ENCODE measurements at regions not wholly inside any gene's neighbourhood (a gene's known extent, or its start where the extent isn't known, plus 50 kb on each side); places are given as distances from the start of the nearest gene placed in this dataset.
A peak's percentile ranks its signal among the peaks of the same experiment; 100 is the strongest.

DNA sequence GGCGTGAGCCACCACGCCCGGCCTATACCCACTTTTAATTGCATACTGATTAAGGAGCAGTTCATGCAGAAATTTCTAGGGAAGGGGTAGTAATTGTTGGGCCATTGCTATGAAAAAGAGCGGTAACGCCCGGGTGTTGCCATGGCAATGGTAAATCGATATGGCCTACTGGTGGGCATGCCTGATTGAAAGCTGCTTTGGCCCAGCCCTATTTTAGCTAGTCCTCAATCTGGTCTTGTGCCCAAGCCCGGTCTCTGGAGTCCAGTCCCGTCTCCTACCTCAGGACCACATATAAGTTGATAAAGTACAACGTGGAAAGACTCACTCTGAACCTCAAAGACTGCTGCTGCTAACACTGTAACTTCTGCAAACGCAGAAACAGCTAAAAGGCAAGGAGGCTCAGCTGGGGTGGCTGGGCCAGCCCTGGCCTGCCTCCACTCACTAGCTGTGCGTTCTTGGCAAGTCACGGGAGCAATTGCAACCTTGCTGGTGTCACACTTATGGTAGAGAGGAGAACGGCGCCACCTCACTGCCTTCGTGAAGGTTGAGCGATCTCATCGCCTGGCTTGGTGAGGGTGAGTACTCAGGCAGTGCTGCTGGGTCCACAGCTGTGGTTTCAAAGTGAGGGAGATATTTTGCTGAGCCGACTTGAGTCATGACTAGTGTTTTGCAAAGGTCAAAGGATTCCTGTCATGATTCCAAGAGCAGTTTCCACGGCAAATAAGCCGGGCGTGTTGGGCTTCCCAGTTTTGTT is 57.0 kb upstream of the GRPEL1 start:
- intact Hi-C loops (cut with micrococcal nuclease) = no loop called here
- H3K36me3 ChIP-seq (ENCODE audit: control insufficient read depth in 1 of 2, insufficient read depth in 2 of 2, low read length in 2 of 2) = no peaks in the 10 kb centered on the region
- no peaks in the 10 kb centered on the region for H3K9me2 ChIP-seq (ENCODE audit: insufficient read depth)
- DNase-seq (ENCODE audit: low read depth, low spot score) = no peak
- peaks cover 2 to 6% of the 10 kb centered on the region in 2 experiments; a peak in 2 of 4 replicates for H3K4me1 ChIP-seq (ENCODE audit: control insufficient read depth in 1 of 2, insufficient read depth in 2 of 2, low read length in 2 of 2)
- no peaks in the 10 kb centered on the region for H4K20me1 ChIP-seq (ENCODE audit: insufficient read depth)
- RAD21 ChIA-PET (ENCODE audit: low non-redundant PET in 1 of 2, low total read pairs in 2 of 2, uncharacterized antibody in 2 of 2, unreplicated experiment in 2 of 2) = no interaction called here
- no peaks in the 10 kb centered on the region for H3K79me2 ChIP-seq (ENCODE audit: insufficient read depth, low read length)
- BruUV-seq (replicated peaks) = no TSS peak
- CTCF ChIA-PET = no interaction called here
- no peak overlapping the region for H3K4me3 ChIP-seq (replicated peaks in 1 of 2; ENCODE audit: low read depth in 1 of 2, low read length in 2 of 2)
- no peak overlapping the region for H3K4me2 ChIP-seq (ENCODE audit: low read length)
- H3K27me3 ChIP-seq (ENCODE audit: insufficient read depth, low read length) = no peaks in the 10 kb centered on the region
- no peak overlapping the region for H2AFZ ChIP-seq (ENCODE audit: low read depth, low read length, poor library complexity, severe bottlenecking)
- TF ChIP-seq CEBPB (IDR thresholded peaks at IDR 0.05; ENCODE audit: low read depth) = no peak
- TF ChIP-seq, protein P1, sequence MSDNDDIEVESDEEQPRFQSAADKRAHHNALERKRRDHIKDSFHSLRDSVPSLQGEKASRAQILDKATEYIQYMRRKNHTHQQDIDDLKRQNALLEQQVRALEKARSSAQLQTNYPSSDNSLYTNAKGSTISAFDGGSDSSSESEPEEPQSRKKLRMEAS (IDR thresholded peaks at IDR 0.05) = no peak
- TF ChIP-seq, protein P2, sequence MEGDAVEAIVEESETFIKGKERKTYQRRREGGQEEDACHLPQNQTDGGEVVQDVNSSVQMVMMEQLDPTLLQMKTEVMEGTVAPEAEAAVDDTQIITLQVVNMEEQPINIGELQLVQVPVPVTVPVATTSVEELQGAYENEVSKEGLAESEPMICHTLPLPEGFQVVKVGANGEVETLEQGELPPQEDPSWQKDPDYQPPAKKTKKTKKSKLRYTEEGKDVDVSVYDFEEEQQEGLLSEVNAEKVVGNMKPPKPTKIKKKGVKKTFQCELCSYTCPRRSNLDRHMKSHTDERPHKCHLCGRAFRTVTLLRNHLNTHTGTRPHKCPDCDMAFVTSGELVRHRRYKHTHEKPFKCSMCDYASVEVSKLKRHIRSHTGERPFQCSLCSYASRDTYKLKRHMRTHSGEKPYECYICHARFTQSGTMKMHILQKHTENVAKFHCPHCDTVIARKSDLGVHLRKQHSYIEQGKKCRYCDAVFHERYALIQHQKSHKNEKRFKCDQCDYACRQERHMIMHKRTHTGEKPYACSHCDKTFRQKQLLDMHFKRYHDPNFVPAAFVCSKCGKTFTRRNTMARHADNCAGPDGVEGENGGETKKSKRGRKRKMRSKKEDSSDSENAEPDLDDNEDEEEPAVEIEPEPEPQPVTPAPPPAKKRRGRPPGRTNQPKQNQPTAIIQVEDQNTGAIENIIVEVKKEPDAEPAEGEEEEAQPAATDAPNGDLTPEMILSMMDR (IDR thresholded peaks at IDR 0.05 in 2 of 3, conservative IDR thresholded peaks at IDR 0.05 in 1 of 3; ENCODE audit: borderline replicate concordance in 1 of 3, insufficient read depth in 1 of 3, low read depth in 2 of 3, low read length in 2 of 3) = no peak
- no peak for TF ChIP-seq JUND (IDR thresholded peaks at IDR 0.05)
- no peak for TF ChIP-seq FOSL1 (IDR thresholded peaks at IDR 0.05; ENCODE audit: low read depth)
- TF ChIP-seq ZNF274 (IDR thresholded peaks at IDR 0.05; ENCODE audit: low read depth, low read length) = no peak
- TF ChIP-seq, protein P3, sequence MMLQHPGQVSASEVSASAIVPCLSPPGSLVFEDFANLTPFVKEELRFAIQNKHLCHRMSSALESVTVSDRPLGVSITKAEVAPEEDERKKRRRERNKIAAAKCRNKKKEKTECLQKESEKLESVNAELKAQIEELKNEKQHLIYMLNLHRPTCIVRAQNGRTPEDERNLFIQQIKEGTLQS (IDR thresholded peaks at IDR 0.05) = no peak
- no peak for TF ChIP-seq CBX3 (IDR thresholded peaks at IDR 0.05; ENCODE audit: low read depth)
- no peak for TF ChIP-seq SIN3A (IDR thresholded peaks at IDR 0.05; ENCODE audit: low read depth)
- no peak for TF ChIP-seq SRF (IDR thresholded peaks at IDR 0.05; ENCODE audit: low read depth)
- no peak for TF ChIP-seq EZH2phosphoT487 (IDR thresholded peaks at IDR 0.05; ENCODE audit: borderline replicate concordance)
- TF ChIP-seq, protein P4, sequence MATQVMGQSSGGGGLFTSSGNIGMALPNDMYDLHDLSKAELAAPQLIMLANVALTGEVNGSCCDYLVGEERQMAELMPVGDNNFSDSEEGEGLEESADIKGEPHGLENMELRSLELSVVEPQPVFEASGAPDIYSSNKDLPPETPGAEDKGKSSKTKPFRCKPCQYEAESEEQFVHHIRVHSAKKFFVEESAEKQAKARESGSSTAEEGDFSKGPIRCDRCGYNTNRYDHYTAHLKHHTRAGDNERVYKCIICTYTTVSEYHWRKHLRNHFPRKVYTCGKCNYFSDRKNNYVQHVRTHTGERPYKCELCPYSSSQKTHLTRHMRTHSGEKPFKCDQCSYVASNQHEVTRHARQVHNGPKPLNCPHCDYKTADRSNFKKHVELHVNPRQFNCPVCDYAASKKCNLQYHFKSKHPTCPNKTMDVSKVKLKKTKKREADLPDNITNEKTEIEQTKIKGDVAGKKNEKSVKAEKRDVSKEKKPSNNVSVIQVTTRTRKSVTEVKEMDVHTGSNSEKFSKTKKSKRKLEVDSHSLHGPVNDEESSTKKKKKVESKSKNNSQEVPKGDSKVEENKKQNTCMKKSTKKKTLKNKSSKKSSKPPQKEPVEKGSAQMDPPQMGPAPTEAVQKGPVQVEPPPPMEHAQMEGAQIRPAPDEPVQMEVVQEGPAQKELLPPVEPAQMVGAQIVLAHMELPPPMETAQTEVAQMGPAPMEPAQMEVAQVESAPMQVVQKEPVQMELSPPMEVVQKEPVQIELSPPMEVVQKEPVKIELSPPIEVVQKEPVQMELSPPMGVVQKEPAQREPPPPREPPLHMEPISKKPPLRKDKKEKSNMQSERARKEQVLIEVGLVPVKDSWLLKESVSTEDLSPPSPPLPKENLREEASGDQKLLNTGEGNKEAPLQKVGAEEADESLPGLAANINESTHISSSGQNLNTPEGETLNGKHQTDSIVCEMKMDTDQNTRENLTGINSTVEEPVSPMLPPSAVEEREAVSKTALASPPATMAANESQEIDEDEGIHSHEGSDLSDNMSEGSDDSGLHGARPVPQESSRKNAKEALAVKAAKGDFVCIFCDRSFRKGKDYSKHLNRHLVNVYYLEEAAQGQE (IDR thresholded peaks at IDR 0.05; ENCODE audit: low read depth) = no peak
- TF ChIP-seq TCF7L2 (IDR thresholded peaks at IDR 0.05; ENCODE audit: borderline replicate concordance, extremely low read depth, insufficient read depth, insufficient read length) = no peak
- TF ChIP-seq RAD21 (IDR thresholded peaks at IDR 0.05; ENCODE audit: low read depth) = no peak
- TF ChIP-seq SP1 (IDR thresholded peaks at IDR 0.05; ENCODE audit: low read depth) = no peak
- TF ChIP-seq, protein P5, sequence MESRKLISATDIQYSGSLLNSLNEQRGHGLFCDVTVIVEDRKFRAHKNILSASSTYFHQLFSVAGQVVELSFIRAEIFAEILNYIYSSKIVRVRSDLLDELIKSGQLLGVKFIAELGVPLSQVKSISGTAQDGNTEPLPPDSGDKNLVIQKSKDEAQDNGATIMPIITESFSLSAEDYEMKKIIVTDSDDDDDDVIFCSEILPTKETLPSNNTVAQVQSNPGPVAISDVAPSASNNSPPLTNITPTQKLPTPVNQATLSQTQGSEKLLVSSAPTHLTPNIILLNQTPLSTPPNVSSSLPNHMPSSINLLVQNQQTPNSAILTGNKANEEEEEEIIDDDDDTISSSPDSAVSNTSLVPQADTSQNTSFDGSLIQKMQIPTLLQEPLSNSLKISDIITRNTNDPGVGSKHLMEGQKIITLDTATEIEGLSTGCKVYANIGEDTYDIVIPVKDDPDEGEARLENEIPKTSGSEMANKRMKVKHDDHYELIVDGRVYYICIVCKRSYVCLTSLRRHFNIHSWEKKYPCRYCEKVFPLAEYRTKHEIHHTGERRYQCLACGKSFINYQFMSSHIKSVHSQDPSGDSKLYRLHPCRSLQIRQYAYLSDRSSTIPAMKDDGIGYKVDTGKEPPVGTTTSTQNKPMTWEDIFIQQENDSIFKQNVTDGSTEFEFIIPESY (IDR thresholded peaks at IDR 0.05; ENCODE audit: extremely low read depth, insufficient replicate concordance, low read length) = no peak
- no peak for TF ChIP-seq ELF1 (IDR thresholded peaks at IDR 0.05; ENCODE audit: borderline replicate concordance, low read depth)
- no peak for TF ChIP-seq EGR1 (IDR thresholded peaks at IDR 0.05; ENCODE audit: low read depth)
- ATAC-seq = peak; percentile 57
- no peaks in the 10 kb centered on the region for H3K9me3 ChIP-seq (ENCODE audit: control insufficient read depth in 1 of 2, insufficient read depth in 1 of 2, low read depth in 1 of 2, low read length in 2 of 2)
- POLR2A ChIA-PET = no interaction called here
- no peak overlapping the region for H3K27ac ChIP-seq (ENCODE audit: low read depth, low read length)
- H3K9ac ChIP-seq (ENCODE audit: low read length) = no peak overlapping the region

All from HCT116 (cell line).